ENCODE measurements at regions not wholly inside any gene's neighbourhood (a gene's known extent, or its start where the extent isn't known, plus 50 kb on each side); places are given as distances from the start of the nearest gene placed in this dataset.

DNA sequence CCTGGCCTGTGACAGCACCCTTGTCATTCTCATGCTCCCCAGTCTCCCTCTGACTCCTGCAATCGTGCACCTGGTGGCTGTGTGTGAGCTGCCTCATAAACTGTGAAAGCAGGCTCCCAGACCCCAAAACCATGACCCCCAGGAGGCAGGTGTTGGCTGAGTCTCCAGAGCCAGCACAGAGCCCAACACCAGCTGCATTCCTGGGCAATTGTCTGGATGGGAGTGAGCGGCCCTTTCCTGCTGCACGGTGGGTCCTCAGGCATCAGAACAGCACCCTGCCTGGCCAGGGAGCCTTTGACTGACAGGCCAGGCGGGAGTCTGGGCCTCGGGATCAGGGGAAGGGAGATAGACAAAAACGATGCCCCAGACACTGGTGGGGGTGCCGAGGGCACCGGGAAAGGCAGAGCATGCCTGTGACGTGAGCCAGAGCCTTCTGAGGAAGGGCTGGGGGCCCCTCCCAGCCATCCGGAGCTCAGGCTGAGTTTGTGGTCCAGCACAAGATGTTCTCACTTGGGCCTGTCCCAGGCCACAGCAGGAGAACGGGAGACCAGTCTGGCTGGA is 135.1 kb upstream of the GPC1 start:
- intact Hi-C loops (cut with DNase I), result no loop called here
- Histone ChIP-seq H3K9me3 (no peaks in the 10 kb centered on the region), H3K27ac (no peak overlapping the region), H3K4me1 (replicated peaks) (no peaks in the 10 kb centered on the region), H3K4me3 (no peak overlapping the region), H3K27me3 (replicated peaks; ENCODE audit: insufficient read depth) (no peaks in the 10 kb centered on the region), H3K36me3 (no peaks in the 10 kb centered on the region)
- TF ChIP-seq POLR2AphosphoS5 (IDR thresholded peaks at IDR 0.05), result no peak
- TF ChIP-seq POLR2A (IDR thresholded peaks at IDR 0.05), result no peak
- TF ChIP-seq, protein P1, sequence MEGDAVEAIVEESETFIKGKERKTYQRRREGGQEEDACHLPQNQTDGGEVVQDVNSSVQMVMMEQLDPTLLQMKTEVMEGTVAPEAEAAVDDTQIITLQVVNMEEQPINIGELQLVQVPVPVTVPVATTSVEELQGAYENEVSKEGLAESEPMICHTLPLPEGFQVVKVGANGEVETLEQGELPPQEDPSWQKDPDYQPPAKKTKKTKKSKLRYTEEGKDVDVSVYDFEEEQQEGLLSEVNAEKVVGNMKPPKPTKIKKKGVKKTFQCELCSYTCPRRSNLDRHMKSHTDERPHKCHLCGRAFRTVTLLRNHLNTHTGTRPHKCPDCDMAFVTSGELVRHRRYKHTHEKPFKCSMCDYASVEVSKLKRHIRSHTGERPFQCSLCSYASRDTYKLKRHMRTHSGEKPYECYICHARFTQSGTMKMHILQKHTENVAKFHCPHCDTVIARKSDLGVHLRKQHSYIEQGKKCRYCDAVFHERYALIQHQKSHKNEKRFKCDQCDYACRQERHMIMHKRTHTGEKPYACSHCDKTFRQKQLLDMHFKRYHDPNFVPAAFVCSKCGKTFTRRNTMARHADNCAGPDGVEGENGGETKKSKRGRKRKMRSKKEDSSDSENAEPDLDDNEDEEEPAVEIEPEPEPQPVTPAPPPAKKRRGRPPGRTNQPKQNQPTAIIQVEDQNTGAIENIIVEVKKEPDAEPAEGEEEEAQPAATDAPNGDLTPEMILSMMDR (IDR thresholded peaks at IDR 0.05), result no peak
- WGBS, result 57% methylated on average over 11 of the region's 11 CpGs
- no peak for DNase-seq (ENCODE audit: low spot score)

DNA sequence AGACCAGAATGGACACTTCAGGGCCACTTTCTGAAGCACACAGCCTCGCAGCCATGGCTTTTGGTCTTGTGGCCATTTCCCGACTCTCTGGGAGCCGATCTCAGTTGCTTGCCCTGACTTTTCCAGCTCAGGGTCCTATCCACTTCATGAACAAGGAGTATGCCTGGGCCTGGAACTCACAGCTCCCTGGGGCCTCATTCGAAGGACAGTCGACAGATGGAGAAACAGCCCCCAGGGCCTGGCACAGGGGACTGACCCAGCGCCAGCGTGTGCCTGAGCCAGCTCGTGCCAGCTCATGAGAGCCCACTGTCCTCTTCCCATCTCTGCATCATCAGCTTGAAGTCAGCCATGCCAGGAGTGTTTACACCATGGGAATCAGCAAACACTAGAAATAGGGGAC is 134.6 kb upstream of the GPC1 start:
- H3K9me3 ChIP-seq, result no peaks in the 10 kb centered on the region
- TF ChIP-seq, protein P1 (IDR thresholded peaks at IDR 0.05), result no peak
- TF ChIP-seq POLR2A (IDR thresholded peaks at IDR 0.05) (no peak), POLR2AphosphoS5 (IDR thresholded peaks at IDR 0.05) (no peak)
- no peaks in the 10 kb centered on the region for H3K27me3 ChIP-seq (replicated peaks; ENCODE audit: insufficient read depth)
- intact Hi-C loops (cut with DNase I), result no loop called here
- no peaks in the 10 kb centered on the region for H3K36me3 ChIP-seq
- no peak for DNase-seq (ENCODE audit: low spot score)
- H3K4me3 ChIP-seq, result no peak overlapping the region
- 83% methylated on average over 8 of the region's 8 CpGs for WGBS
- H3K27ac ChIP-seq, result no peak overlapping the region
- H3K4me1 ChIP-seq (replicated peaks), result no peaks in the 10 kb centered on the region

DNA sequence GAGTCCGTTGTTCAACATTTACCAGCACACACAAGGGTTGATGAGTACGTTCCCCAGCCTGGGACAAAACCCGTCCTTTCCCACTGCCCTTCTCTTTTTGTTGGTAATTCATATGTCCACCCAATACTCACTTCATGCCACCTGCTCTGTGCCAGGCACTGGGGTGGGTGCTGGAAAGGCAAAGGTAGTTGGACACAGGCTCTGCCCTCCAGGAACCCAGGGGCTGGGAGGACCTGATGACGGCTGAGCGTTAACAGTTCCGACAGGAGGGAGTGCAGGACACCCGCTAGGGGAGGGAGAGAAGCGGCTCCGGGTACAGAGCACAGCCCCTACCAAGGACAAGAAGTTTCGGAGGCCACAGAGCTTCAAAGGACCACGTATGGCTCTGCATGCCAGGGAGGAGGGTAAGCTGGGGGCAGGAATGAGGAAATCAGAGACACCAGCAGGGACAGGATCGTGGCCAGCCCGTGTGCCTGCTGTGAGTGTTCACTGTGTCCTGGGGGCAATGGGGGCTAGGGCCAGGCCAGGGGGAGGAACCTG is 134.1 kb upstream of the GPC1 start:
- no peaks in the 10 kb centered on the region for H3K36me3 ChIP-seq
- H3K4me3 ChIP-seq, result no peak overlapping the region
- WGBS, result 96% methylated on average over 13 of the region's 13 CpGs
- no peak overlapping the region for H3K27ac ChIP-seq
- DNase-seq (ENCODE audit: low spot score), result no peak
- H3K4me1 ChIP-seq (replicated peaks), result no peaks in the 10 kb centered on the region
- no peaks in the 10 kb centered on the region for H3K9me3 ChIP-seq
- H3K27me3 ChIP-seq (replicated peaks; ENCODE audit: insufficient read depth), result no peaks in the 10 kb centered on the region
- intact Hi-C loops (cut with DNase I), result no loop called here
- TF ChIP-seq POLR2A (IDR thresholded peaks at IDR 0.05) (no peak), POLR2AphosphoS5 (IDR thresholded peaks at IDR 0.05) (no peak)
- TF ChIP-seq, protein P1 (IDR thresholded peaks at IDR 0.05), result no peak

DNA sequence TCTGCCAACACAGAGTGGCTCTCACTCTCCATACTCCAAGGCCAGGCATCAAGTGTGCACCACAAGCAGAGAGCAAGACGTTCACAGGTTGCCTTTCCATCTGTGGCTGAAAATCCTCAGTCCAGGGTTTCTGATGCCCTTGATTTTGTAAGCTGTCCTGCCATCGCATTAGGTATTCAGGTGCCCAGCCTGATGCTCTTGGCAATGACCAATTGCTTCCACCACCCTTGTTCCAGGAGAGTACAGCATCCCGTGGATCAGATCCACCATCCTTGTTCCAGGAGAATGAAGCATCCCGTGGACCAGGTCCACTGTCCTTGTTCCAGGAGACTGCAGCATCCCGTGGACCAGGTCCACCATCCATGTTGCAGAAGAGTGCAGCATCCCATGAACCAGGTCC is 133.4 kb upstream of the GPC1 start:
- WGBS, result 95% methylated on average over 5 of the region's 5 CpGs
- DNase-seq (ENCODE audit: low spot score), result no peak

More for the DNA sequence above, 133.4 kb upstream of the GPC1 start:
- TF ChIP-seq POLR2AphosphoS5 (IDR thresholded peaks at IDR 0.05) (no peak), POLR2A (IDR thresholded peaks at IDR 0.05) (no peak)
- TF ChIP-seq, protein P1 (IDR thresholded peaks at IDR 0.05), result no peak
- no peaks in the 10 kb centered on the region for H3K9me3 ChIP-seq
- no peak overlapping the region for H3K27ac ChIP-seq
- intact Hi-C loops (cut with DNase I), result no loop called here
- H3K36me3 ChIP-seq, result no peaks in the 10 kb centered on the region
- no peaks in the 10 kb centered on the region for H3K4me1 ChIP-seq (replicated peaks)
- no peak overlapping the region for H3K4me3 ChIP-seq
- H3K27me3 ChIP-seq (replicated peaks; ENCODE audit: insufficient read depth), result no peaks in the 10 kb centered on the region
